ENCODE measurements at regions not wholly inside any gene's neighbourhood (a gene's known extent, or its start where the extent isn't known, plus 50 kb on each side); places are given as distances from the start of the nearest gene placed in this dataset.

- no peak for DNase-seq (ENCODE audit: extremely low read depth, low read depth)
Observed at GRCh38 chr6:108751851-108752732, 96.1 kb upstream of the ARMC2 start.

- no peak for DNase-seq (ENCODE audit: extremely low read depth, low read depth)
Observed at GRCh38 chr6:108752733-108753590, 95.3 kb upstream of the ARMC2 start.

- no peak for DNase-seq (ENCODE audit: extremely low read depth, low read depth)
Observed at GRCh38 chr6:108755257-108756240, 92.7 kb upstream of the ARMC2 start.

- no peak for DNase-seq (ENCODE audit: extremely low read depth, low read depth)
Observed at GRCh38 chr6:108757357-108757756, 90.9 kb upstream of the ARMC2 start.

GRCh38 chr6:108758884-108759283 is 89.3 kb upstream of the ARMC2 start:
- DNase-seq (ENCODE audit: extremely low read depth, low read depth): no peak

- DNase-seq (ENCODE audit: extremely low read depth, low read depth): no peak
Observed at GRCh38 chr6:108760126-108761050, 87.8 kb upstream of the ARMC2 start.

- no peak for DNase-seq (ENCODE audit: extremely low read depth, low read depth)
Observed at GRCh38 chr6:108762394-108762793, 85.8 kb upstream of the ARMC2 start.

- no peak for DNase-seq (ENCODE audit: extremely low read depth, low read depth)
Observed at GRCh38 chr6:108763931-108764579, 84.2 kb upstream of the ARMC2 start.

- no peak for DNase-seq (ENCODE audit: extremely low read depth, low read depth)
Observed at GRCh38 chr6:108764580-108764950, 83.7 kb upstream of the ARMC2 start.

- DNase-seq (ENCODE audit: extremely low read depth, low read depth): no peak
Observed at GRCh38 chr6:108765495-108765894, 82.7 kb upstream of the ARMC2 start.

- DNase-seq (ENCODE audit: extremely low read depth, low read depth): no peak
Observed at GRCh38 chr6:108766419-108766818, 81.8 kb upstream of the ARMC2 start.

- DNase-seq (ENCODE audit: extremely low read depth, low read depth): no peak
Observed at GRCh38 chr6:108766886-108767285, 81.3 kb upstream of the ARMC2 start.

GRCh38 chr6:108767418-108768165 is 80.6 kb upstream of the ARMC2 start:
- no peak for DNase-seq (ENCODE audit: extremely low read depth, low read depth)

- no peak for DNase-seq (ENCODE audit: extremely low read depth, low read depth)
Observed at GRCh38 chr6:108768166-108768555, 80.1 kb upstream of the ARMC2 start.

- DNase-seq (ENCODE audit: extremely low read depth, low read depth): no peak
Observed at GRCh38 chr6:108768792-108769524, 79.3 kb upstream of the ARMC2 start.

- no peak for DNase-seq (ENCODE audit: extremely low read depth, low read depth)
Observed at GRCh38 chr6:108771421-108771820, 76.8 kb upstream of the ARMC2 start.

- DNase-seq (ENCODE audit: extremely low read depth, low read depth): no peak
Observed at GRCh38 chr6:108774555-108774954, 73.7 kb upstream of the ARMC2 start.

GRCh38 chr6:108777536-108777935 is 70.7 kb upstream of the ARMC2 start:
- no peak for DNase-seq (ENCODE audit: extremely low read depth, low read depth)
